Upper lobe of right lung (tissue), 1 donor: ENCODE measurements at regions not wholly inside any gene's neighbourhood (a gene's known extent, or its start where the extent isn't known, plus 50 kb on each side); places are given as distances from the start of the nearest gene placed in this dataset.
"Not testable (repeated sequence)": the region's sequence is repeated elsewhere in the genome, so short reads cannot be mapped to it uniquely, and the experiment has no call there.

Experiments
- ATAC-seq: fragments of 200-7000 bp; cut with Tn5 transposase; one replicate; pipeline ENCODE4 v1.9.1; 2020; ENCODE audit warnings: mild to moderate bottlenecking, moderate library complexity
- DNase-seq: peaks from one replicate; pipeline ENCODE4 v3.0.0-alpha.2; 2020
- H3K27ac ChIP-seq: fragments of 200-600 bp; one replicate; pipeline ENCODE4 v1.8.0; 2022
- H3K27me3 ChIP-seq: fragments of 200-600 bp; one replicate; pipeline ENCODE4 v1.8.0; 2022; ENCODE audit warnings: mild to moderate bottlenecking
- H3K36me3 ChIP-seq: fragments of 200-600 bp; one replicate; pipeline ENCODE4 v1.8.0; 2022
- H3K4me1 ChIP-seq: fragments of 200-600 bp; one replicate; pipeline ENCODE4 v1.8.0; 2022
- H3K4me3 ChIP-seq: fragments of 200-600 bp; one replicate; pipeline ENCODE4 v1.8.0; 2022; ENCODE audit warnings: mild to moderate bottlenecking
- H3K9me3 ChIP-seq: fragments of 200-600 bp; one replicate; pipeline ENCODE4 v1.8.0; 2022
- intact Hi-C: fragments of 100-400 bp; cut with DNase I; formaldehyde crosslinking; loops from one replicate; pipeline ENCODE4 v1.11.0; 2022
- TF ChIP-seq, protein P1 (sequence below): fragments of 200-600 bp; IDR thresholded peaks from one replicate; pipeline ENCODE4 v1.8.0; 2022; ENCODE audit warnings: antibody characterized with exemption
- donor health status: DM: no; HTN: yes; CAD: no; lungs with severe emphysema.

DNA sequence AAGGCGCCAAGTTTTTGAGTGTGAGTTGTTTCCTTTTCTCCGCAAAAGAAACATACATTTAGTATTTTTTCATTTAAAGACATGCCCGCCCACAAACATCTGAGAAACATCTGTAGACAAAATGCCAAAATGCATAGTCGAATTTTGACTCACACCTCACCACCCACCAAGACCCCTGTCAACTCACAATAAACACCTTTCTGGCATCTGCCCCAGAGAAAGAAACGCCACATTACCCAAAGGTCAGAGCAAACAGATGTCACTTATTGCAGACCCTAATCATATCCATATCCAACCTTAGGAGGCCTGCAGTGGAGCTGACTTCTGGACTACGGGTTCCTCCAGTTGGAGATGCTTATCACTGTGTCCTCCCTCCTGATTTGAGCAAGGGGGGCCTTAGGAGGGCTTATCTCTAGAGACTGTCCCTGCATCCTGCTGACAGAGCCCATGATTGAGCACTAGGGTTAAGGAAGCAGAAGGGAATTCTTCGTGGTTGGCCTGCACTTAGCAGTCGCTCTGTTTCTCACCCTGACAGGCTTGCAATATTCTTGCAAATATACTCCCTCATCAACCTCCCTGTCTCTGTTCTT is 90.5 kb upstream of the TBX18 start:
- intact Hi-C loops: no loop called here
- no peak overlapping the region for H3K4me3 ChIP-seq
- no peak overlapping the region for H3K27ac ChIP-seq
- H3K4me1 ChIP-seq: no peaks in the 10 kb centered on the region
- TF ChIP-seq, protein P1, sequence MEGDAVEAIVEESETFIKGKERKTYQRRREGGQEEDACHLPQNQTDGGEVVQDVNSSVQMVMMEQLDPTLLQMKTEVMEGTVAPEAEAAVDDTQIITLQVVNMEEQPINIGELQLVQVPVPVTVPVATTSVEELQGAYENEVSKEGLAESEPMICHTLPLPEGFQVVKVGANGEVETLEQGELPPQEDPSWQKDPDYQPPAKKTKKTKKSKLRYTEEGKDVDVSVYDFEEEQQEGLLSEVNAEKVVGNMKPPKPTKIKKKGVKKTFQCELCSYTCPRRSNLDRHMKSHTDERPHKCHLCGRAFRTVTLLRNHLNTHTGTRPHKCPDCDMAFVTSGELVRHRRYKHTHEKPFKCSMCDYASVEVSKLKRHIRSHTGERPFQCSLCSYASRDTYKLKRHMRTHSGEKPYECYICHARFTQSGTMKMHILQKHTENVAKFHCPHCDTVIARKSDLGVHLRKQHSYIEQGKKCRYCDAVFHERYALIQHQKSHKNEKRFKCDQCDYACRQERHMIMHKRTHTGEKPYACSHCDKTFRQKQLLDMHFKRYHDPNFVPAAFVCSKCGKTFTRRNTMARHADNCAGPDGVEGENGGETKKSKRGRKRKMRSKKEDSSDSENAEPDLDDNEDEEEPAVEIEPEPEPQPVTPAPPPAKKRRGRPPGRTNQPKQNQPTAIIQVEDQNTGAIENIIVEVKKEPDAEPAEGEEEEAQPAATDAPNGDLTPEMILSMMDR: no peak
- H3K9me3 ChIP-seq: no peaks in the 10 kb centered on the region
- DNase-seq (no peak), ATAC-seq (peak; percentile 31)
- no peaks in the 10 kb centered on the region for H3K36me3 ChIP-seq
- no peaks in the 10 kb centered on the region for H3K27me3 ChIP-seq

DNA sequence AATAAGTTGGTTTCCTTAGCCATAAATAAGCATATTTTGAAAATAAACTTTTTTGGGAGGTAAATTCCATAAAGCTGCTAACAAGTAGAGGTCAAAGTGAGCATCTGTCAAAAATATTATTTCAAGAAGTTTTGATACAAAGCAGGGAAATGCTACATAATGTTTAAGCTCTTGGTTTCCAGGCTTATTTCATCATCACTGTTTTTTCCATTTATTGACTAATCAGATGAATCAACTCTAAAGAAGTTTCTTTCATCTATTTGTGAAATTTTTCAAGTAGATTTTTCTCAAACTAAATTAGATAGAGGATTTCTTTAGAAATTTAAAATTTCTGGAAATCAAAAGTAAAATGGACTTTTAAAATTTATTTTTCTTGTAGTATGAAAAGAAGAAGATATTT is 89.5 kb upstream of the TBX18 start:
- Histone ChIP-seq H3K27me3 (no peaks in the 10 kb centered on the region), H3K4me1 (no peaks in the 10 kb centered on the region), H3K4me3 (no peak overlapping the region), H3K27ac (no peak overlapping the region), H3K9me3 (no peaks in the 10 kb centered on the region), H3K36me3 (no peaks in the 10 kb centered on the region)
- no peak for ATAC-seq
- no peak for DNase-seq
- TF ChIP-seq, protein P1: no peak
- intact Hi-C loops: no loop called here

DNA sequence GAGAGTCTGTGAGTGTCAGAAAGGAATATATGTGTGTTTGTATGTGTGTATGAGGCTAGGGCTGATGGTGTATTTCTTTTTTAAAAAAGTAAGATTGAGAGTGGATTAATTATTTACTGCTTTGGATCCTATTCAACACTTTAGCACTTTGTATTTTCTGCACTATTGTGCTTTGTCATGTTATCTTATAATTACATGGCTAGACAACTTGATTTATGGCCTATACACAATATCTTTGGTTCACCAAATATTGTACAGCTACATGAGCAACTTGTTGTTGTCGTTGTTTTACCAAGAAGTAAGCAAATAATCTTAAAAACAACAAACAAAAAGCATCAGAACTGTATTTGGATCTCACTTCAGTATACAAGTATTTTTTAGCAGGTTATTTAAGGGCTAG is 84.6 kb upstream of the TBX18 start:
- Histone ChIP-seq H3K9me3 (no peaks in the 10 kb centered on the region), H3K27ac (no peak overlapping the region), H3K4me1 (no peaks in the 10 kb centered on the region), H3K4me3 (no peak overlapping the region), H3K36me3 (no peaks in the 10 kb centered on the region), H3K27me3 (no peaks in the 10 kb centered on the region)
- no peak for ATAC-seq
- DNase-seq: no peak
- TF ChIP-seq, protein P1: no peak
- intact Hi-C loops: no loop called here

DNA sequence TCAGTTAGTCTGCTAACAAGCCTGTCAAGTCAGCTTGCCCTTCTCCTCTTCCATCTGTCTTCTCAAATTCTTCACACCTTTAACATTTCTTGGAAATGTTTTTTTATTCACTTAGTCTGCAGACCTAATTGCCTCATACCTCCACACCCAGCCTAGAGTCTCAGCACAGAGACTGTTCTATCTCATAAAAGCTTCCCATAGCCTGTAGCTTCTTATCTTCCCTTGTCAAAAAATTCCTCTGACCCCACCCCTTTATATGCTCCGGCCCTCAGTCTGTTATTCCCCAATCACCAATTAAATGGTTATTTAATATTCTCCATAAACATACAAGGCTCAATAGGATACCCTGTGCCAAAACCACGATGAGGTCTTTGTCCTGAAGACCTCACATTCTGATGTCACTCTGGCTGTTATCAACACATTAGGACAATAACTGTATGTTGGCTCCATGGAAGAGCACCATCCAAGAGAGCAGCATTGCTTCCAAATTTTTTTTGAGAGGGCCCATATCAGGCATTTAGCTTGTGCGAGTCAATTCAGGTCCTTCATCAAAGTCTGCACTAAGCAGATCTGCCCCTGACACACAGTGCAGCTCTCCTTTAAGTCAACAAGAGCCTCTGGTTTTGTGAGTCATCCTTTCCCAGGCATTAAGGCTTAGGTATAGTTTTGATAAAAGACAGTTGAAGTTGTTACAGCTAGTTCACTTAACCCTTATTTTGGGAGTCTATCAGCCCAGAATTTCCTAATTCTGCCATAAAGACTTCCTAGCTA is 83.2 kb upstream of the TBX18 start:
- ATAC-seq: no peak
- no peak for DNase-seq
- no peaks in the 10 kb centered on the region for H3K36me3 ChIP-seq
- intact Hi-C loops: no loop called here
- no peak overlapping the region for H3K4me3 ChIP-seq
- H3K27ac ChIP-seq: no peak overlapping the region
- TF ChIP-seq, protein P1: no peak
- H3K27me3 ChIP-seq: no peaks in the 10 kb centered on the region
- no peaks in the 10 kb centered on the region for H3K4me1 ChIP-seq
- no peaks in the 10 kb centered on the region for H3K9me3 ChIP-seq

DNA sequence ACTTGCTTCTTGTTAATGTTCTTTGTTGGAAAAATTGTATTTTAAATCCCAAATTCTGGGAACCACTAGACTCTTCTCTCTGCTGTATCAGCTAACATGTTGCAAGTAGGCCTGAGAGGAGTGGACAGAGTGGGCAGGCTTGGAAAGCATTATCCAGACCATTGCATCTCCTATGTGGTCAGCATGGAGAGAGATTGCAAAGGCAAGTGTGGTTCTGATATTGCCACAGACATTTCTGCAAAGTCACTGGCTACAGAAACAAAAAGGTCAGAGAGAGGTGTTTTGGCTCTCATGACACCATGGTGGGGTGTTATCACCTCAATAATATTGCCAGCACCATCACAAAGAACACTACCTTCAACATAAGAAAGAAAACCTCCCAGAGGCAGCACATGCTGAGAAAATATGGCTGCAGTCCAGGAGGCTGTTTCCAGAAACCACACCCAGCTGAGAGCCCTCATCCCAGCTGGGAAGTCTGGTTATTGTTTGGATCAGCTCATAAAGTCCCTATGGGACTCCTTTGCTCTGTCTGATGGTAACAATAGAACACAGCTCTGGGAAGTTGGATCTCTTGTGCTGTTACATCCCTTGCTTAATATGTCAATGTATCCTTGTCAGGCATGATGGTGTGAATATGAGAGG is 78.2 kb upstream of the TBX18 start:
- Histone ChIP-seq H3K9me3 (no peaks in the 10 kb centered on the region), H3K4me1 (no peaks in the 10 kb centered on the region), H3K36me3 (no peaks in the 10 kb centered on the region), H3K4me3 (no peak overlapping the region), H3K27ac (no peak overlapping the region), H3K27me3 (no peaks in the 10 kb centered on the region)
- intact Hi-C loops: no loop called here
- ATAC-seq (no peak), DNase-seq (no peak)
- TF ChIP-seq, protein P1: no peak

DNA sequence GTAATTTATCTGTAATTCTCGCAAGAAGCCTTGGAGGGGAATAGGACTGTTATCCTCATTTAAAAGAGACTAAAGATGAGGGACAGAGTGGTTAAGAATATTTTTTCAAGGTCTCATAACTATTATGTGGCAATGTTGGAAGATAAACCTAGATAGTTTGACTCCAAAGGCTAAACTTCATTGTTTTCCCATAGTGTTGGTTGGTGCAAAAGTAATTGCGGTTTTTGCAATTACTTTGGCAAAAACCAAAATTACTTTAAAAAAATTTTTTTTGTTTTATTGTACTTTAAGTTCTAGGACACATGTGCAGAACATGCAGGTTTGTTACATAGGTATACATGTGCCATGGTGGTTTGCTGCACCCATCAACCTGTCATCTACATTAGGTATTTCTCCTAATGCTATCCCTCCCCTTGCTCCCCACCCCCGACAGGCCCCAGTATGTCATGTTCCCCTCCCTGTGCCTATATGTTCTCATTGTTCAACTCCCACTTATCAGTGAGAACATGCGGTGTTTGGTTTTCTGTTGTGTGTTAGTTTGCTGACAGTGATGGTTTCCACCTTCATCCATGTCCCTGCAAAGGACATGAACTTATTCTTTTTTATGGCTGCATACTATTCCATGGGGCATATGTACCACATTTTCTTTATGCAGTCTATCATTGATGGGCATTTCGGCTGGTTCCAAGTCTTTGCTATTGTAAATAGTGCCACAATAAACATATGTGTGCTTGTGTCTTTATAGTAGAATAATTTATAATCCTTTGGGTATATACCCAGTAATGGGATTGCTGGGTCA is 72.9 kb upstream of the TBX18 start:
- ATAC-seq, H3K27ac ChIP-seq, H3K4me1 ChIP-seq, intact Hi-C loops, H3K36me3 ChIP-seq, H3K4me3 ChIP-seq, H3K9me3 ChIP-seq, H3K27me3 ChIP-seq, DNase-seq: not testable (repeated sequence)
